NT2/D1 (cell line): ENCODE measurements at regions not wholly inside any gene's neighbourhood (a gene's known extent, or its start where the extent isn't known, plus 50 kb on each side); places are given as distances from the start of the nearest gene placed in this dataset.

ENCODE experiments used
- SUZ12 ChIP-seq: IDR thresholded peaks from 2 replicates; pipeline ENCODE4 v1.6.1; 2011; ENCODE audit not compliant: insufficient read length, insufficient read depth; ENCODE audit errors: extremely low read depth
- ZNF274 ChIP-seq: IDR thresholded peaks from 2 replicates; pipeline ENCODE4 v1.6.1; 2011; ENCODE audit warnings: mild to moderate bottlenecking, low read depth, low read length

DNA sequence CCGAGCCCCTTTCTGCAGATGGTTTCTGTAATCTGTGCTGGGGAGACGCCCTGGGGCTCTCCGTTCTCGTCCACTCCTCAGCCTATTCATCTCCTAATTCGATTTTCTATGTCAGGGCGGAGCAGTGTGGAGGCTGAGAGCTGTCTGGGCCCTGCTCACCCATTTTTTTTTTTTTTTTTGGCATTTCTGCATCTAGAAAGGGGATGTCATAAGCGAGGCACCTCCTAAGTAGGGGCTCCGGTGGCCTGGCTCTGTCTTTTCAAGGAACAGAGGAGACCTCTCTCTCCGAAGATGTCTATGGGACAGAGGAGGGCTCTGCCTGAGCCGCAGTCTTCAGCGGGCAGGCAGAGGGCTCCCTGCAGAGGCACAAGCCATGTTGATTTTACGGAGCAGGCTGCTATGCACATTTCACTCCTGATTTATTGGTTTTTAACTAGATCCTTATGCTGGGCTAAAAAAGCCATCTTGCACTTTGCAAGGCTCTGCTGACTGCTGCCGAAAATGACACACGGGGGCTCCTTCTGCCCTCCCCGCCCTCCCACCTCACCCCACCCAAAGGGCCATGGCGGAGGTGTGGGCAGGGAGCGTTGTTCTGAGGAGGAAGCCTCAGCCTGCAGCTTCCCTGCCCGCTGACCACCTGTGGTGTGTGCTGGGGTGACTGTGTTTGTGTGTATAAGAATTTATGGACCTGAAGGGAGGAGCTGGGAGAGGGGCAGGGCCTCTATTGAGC is 71.0 kb downstream of the FOXD2 start:
- TF ChIP-seq ZNF274, result no peak
- no peak for TF ChIP-seq SUZ12
